ENCODE measurements at regions not wholly inside any gene's neighbourhood (a gene's known extent, or its start where the extent isn't known, plus 50 kb on each side); places are given as distances from the start of the nearest gene placed in this dataset.

GRCh38 chr12:19951664-19952063, 416.7 kb upstream of the PDE3A start:
- no peaks in the 10 kb centered on the region for H3K36me3 ChIP-seq
- H3K4me1 ChIP-seq, result no peaks in the 10 kb centered on the region
- no peak overlapping the region for H3K4me3 ChIP-seq
- H3K27me3 ChIP-seq, result no peaks in the 10 kb centered on the region
- no peaks in the 10 kb centered on the region for H3K9me3 ChIP-seq
- intact Hi-C loops (cut with DNase I), result no loop called here
- no peak for TF ChIP-seq POLR2A (IDR thresholded peaks at IDR 0.05)
- no peak for TF ChIP-seq CTCF (IDR thresholded peaks at IDR 0.05)
- no peak for TF ChIP-seq POLR2AphosphoS5 (IDR thresholded peaks at IDR 0.05; ENCODE audit: insufficient read depth in 1 of 2, low read depth in 1 of 2)
- no peak for DNase-seq (ENCODE audit: extremely low spot score in 2 of 2)
- no peak overlapping the region for H3K27ac ChIP-seq

GRCh38 chr12:19953734-19954133, 414.6 kb upstream of the PDE3A start:
- H3K27ac ChIP-seq, result no peak overlapping the region
- H3K4me3 ChIP-seq, result no peak overlapping the region

DNA sequence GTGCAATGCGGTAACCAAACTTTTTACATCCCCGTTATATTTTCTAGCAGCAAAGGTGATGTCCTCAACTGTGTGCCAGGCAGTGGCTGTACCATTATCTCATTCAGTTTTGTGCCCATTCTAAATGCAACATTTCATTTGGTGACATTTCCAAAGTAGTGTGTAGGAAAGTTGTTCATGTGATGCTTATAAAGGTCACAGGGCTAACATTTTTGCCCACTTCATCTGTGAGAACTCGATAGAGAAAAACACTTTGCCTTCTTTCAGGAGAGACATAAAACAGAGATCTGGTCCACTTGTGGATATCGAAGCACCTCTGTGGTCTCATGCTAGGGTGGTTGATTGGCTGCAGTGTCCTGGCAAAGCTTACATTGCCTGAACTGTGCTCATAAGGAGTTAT, 414.2 kb upstream of the PDE3A start:
- no peaks in the 10 kb centered on the region for H3K9me3 ChIP-seq
- no peaks in the 10 kb centered on the region for H3K4me1 ChIP-seq
- DNase-seq (ENCODE audit: extremely low spot score in 2 of 2), result no peak
- no peak overlapping the region for H3K4me3 ChIP-seq
- no peaks in the 10 kb centered on the region for H3K36me3 ChIP-seq
- intact Hi-C loops (cut with DNase I), result no loop called here
- no peak overlapping the region for H3K27ac ChIP-seq
- H3K27me3 ChIP-seq, result no peaks in the 10 kb centered on the region
- TF ChIP-seq POLR2AphosphoS5 (IDR thresholded peaks at IDR 0.05; ENCODE audit: insufficient read depth in 1 of 2, low read depth in 1 of 2) (no peak), POLR2A (IDR thresholded peaks at IDR 0.05) (no peak), CTCF (IDR thresholded peaks at IDR 0.05) (no peak)

More at GRCh38 chr12:19953734-19954133, 414.6 kb upstream of the PDE3A start:
- Histone ChIP-seq H3K4me1 (no peaks in the 10 kb centered on the region), H3K27me3 (no peaks in the 10 kb centered on the region), H3K36me3 (no peaks in the 10 kb centered on the region), H3K9me3 (no peaks in the 10 kb centered on the region)
- intact Hi-C loops (cut with DNase I), result no loop called here
- TF ChIP-seq CTCF (IDR thresholded peaks at IDR 0.05) (no peak), POLR2A (IDR thresholded peaks at IDR 0.05) (no peak), POLR2AphosphoS5 (IDR thresholded peaks at IDR 0.05; ENCODE audit: insufficient read depth in 1 of 2, low read depth in 1 of 2) (no peak)
- DNase-seq (ENCODE audit: extremely low spot score in 2 of 2), result no peak

DNA sequence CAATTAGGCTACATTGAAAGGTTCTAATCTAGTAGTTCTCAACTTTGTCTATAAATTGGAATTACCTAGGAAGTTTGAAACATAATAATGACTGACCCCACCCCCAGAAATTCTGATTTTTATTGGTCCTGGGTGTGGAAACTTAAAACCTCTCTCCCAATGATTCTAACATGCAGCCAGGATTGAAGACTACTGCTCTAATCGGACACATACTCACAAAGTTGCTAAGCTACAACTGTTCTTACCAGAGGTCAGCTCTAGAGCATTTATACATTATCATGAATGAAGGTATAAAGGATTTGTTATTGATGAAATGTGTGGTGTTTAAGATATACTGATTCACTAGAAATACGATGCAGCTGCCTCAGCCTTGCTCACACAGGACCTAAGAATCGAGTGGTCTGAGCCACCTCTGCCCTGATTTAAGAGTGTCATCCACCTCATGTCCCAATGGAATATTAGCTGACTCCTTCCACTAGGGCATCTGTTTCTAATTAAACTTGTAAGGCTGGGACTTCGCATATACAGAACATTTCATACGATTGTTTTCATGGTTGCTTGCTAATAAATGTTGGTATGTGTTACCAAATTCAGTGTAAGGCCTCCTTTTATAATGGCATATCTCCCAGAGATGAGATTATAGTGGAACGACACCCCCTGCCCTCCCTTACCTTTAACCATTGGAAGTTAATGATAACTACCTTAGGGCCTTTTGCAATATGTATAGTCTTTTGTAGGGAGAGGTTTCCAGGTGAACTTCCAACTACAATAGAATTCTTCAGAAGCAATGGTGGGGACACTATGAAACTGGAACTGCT, 410.8 kb upstream of the PDE3A start:
- H3K27ac ChIP-seq, result no peak overlapping the region
- H3K27me3 ChIP-seq, result no peaks in the 10 kb centered on the region
- no peaks in the 10 kb centered on the region for H3K9me3 ChIP-seq
- intact Hi-C loops (cut with DNase I), result no loop called here
- H3K4me1 ChIP-seq, result no peaks in the 10 kb centered on the region
- no peak for DNase-seq (ENCODE audit: extremely low spot score in 2 of 2)
- TF ChIP-seq CTCF (IDR thresholded peaks at IDR 0.05) (no peak), POLR2AphosphoS5 (IDR thresholded peaks at IDR 0.05; ENCODE audit: insufficient read depth in 1 of 2, low read depth in 1 of 2) (no peak), POLR2A (IDR thresholded peaks at IDR 0.05) (no peak)
- no peaks in the 10 kb centered on the region for H3K36me3 ChIP-seq
- no peak overlapping the region for H3K4me3 ChIP-seq

DNA sequence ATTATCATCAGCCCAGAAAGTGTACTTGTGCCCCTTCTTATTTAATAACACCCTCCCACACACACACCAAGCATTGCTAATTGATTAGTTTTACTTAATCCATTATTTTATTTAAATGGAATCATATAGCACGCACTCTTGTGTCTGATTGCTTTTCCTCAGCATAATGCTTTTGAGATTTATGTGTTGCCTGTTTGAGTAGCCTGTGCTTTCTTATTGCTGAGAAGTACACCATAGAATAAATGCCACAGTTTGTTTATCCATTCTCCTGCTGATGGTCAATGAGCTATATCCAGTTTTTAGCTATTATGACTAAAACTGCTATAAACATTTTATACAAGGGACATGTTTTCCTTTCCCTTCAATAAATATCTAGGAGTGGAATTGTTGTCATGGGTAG, 409.9 kb upstream of the PDE3A start:
- no peaks in the 10 kb centered on the region for H3K27me3 ChIP-seq
- H3K4me1 ChIP-seq, result no peaks in the 10 kb centered on the region
- DNase-seq (ENCODE audit: extremely low spot score in 2 of 2), result no peak
- TF ChIP-seq POLR2AphosphoS5 (IDR thresholded peaks at IDR 0.05; ENCODE audit: insufficient read depth in 1 of 2, low read depth in 1 of 2) (no peak), CTCF (IDR thresholded peaks at IDR 0.05) (no peak), POLR2A (IDR thresholded peaks at IDR 0.05) (no peak)
- intact Hi-C loops (cut with DNase I), result no loop called here
- no peaks in the 10 kb centered on the region for H3K9me3 ChIP-seq
- H3K4me3 ChIP-seq, result no peak overlapping the region
- no peaks in the 10 kb centered on the region for H3K36me3 ChIP-seq
- H3K27ac ChIP-seq, result no peak overlapping the region
